HG03139 (cell line): ENCODE measurements at regions not wholly inside any gene's neighbourhood (a gene's known extent, or its start where the extent isn't known, plus 50 kb on each side); places are given as distances from the start of the nearest gene placed in this dataset.
"Not testable (repeated sequence)": the region's sequence is repeated elsewhere in the genome, so short reads cannot be mapped to it uniquely, and the experiment has no call there.

ENCODE experiments used
- ATAC-seq: cut with Tn5 transposase; IDR thresholded peaks from one replicate; pipeline ENCODE4 v1.9.1; 2021; ENCODE audit not compliant: unreplicated experiment

GRCh38 chr15:20473465-20473864, 68.1 kb downstream of the GOLGA6L6 start:
- ATAC-seq, result not testable (repeated sequence)

- ATAC-seq, result not testable (repeated sequence)
These were observed 68.6 kb downstream of the GOLGA6L6 start for GRCh38 chr15:20472983-20473382.

DNA sequence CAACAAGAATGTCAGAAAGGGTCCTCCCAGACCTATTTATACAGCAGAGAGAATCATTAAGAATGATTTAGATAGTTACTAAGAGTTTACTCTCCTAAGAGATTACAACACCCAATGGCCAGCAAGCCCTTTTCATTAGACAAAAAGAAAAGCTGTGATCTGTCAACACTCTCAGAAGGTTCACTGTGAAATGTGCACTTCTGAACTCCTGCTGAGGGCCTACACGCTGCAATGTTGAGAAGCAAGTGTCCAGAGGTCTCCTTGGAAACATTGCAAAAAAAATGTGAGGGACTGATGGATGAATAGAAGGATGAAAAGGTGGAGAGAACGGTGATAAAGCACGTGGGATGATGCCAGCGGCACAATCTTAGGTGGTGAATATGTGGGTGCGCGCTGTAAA, 70.8 kb downstream of the GOLGA6L6 start:
- ATAC-seq, result not testable (repeated sequence)

- not testable (repeated sequence) for ATAC-seq
These were observed 100.5 kb downstream of the GOLGA6L6 start for GRCh38 chr15:20441138-20441537.

- ATAC-seq, result not testable (repeated sequence)
These were observed 101.2 kb downstream of the GOLGA6L6 start for GRCh38 chr15:20440390-20440789.

DNA sequence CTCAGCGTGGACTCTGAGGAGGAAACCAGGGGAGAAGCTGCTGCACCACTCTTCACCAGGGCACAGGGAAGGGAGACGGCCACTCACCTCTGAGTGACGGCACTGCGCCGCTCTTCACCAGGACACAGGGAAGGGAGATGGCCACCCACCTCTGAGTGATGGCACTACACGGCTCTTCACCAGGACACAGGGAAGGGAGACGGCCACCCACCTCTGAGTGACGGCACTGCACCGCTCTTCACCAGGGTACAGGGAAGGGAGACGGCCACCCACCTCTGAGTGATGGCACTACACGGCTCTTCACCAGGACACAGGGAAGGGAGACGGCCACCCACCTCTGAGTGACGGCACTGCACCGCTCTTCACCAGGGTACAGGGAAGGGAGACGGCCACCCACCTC, 102.5 kb downstream of the GOLGA6L6 start:
- not testable (repeated sequence) for ATAC-seq

- not testable (repeated sequence) for ATAC-seq
These were observed 103.3 kb downstream of the GOLGA6L6 start for GRCh38 chr15:20438255-20438654.

GRCh38 chr15:20433468-20433867, 108.1 kb downstream of the GOLGA6L6 start:
- ATAC-seq, result not testable (repeated sequence)

- ATAC-seq, result not testable (repeated sequence)
These were observed 111.1 kb downstream of the GOLGA6L6 start for GRCh38 chr15:20430495-20430894.

GRCh38 chr15:20420710-20421109, 120.9 kb downstream of the GOLGA6L6 start:
- ATAC-seq, result not testable (repeated sequence)

- ATAC-seq, result not testable (repeated sequence)
These were observed 125.0 kb downstream of the GOLGA6L6 start for GRCh38 chr15:20416618-20417017.

DNA sequence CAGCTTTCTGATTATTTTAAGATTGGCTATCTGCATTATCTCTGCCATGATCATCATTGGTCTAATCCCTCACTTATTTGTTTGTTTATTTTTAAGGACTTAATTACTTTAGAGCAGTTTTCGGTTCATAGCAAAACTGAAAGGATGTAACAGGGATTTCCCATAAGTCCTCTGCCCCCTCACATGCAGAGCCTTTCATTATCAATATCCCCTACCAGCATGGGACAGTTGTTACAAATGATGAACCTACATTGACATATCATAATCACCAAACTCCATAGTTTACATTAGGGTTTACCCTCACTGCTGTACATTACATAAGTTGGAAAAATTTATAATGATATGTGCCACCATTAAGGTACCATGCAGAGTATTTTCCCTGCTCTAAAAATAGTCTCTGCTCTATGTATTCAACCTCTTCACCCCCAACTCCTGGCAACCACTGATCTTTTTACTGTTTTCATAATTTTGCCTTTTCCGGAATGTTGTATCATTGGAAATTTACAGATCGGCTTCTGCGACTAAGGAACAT, 131.9 kb downstream of the GOLGA6L6 start:
- not testable (repeated sequence) for ATAC-seq

- ATAC-seq, result no peak
These were observed 132.4 kb downstream of the GOLGA6L6 start for GRCh38 chr15:20409247-20409646.

DNA sequence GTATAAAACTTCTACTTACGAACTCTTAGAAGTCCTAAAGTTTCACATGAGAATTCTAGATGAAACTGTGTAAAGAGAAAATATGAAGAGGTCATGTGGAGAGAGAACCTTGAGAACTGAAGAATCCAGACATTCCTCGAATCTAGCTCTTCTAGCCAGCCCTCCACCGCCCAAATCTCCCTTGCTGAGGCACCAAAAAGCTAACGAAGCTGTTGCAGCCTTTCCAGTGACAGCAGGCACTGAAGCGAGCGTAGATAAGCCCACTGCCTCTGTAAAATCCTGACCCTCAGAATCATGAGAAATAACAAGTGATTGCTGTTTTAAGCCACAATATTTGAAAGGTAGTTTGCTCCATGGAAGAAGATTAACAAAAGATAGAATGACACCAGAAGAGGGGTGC, 134.0 kb downstream of the GOLGA6L6 start:
- no peak for ATAC-seq

GRCh38 chr15:20404571-20404970, 137.0 kb downstream of the GOLGA6L6 start:
- ATAC-seq, result not testable (repeated sequence)

DNA sequence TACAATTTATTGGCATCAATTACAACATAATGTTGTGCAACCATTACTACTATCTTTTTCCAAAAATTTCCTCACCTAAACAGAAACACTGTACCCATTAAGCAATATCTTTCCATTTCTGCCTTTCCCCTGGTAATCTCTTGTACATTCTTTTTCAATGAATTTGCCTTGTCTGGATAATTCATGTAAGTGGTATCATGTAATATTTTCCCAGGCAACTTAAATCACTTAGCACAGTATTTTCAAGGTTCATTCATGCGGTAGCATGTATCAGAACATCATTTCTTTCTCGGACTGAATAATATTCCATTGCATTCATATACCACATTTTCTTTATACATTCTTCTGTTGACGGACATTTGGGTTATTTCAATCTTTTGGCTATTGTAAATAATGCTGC, 139.0 kb downstream of the GOLGA6L6 start:
- ATAC-seq, result not testable (repeated sequence)

DNA sequence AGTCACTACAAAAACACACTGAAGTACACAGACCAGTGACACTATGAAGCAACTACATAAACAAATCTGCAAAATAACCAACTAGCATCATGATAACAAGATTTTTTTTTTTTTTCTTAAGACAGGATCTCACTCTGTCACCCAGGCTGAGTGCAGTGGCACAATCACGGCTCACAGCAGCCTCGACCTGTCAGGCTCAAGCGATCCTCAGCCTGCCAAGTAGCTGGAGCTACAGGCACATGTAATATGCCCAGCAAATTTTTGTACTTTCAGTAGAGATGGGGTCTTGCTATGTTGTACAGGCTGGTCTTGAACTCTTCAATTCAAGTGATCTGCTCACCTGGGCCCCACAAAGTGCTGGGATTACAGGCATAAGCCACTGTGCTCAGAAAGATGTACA, 140.5 kb downstream of the GOLGA6L6 start:
- not testable (repeated sequence) for ATAC-seq

DNA sequence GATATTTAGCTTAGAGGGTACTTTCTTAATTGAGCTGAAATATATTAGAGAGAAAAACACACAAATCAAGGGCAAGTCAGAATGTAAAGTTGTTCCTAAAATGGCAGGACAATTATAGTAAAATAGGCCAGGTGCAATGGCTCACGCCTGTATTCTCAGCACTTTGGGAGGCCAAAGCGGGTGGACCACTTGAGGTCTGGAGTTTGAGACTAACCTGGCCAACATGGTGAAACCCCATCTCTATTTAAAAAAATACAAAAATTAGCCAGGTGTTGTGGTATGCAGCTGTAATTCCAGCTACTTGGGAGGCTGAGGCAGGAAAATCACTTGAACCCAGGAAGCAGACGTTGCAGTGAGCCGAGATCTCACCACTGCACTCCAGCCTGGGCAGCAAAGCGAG, 142.9 kb downstream of the GOLGA6L6 start:
- not testable (repeated sequence) for ATAC-seq

DNA sequence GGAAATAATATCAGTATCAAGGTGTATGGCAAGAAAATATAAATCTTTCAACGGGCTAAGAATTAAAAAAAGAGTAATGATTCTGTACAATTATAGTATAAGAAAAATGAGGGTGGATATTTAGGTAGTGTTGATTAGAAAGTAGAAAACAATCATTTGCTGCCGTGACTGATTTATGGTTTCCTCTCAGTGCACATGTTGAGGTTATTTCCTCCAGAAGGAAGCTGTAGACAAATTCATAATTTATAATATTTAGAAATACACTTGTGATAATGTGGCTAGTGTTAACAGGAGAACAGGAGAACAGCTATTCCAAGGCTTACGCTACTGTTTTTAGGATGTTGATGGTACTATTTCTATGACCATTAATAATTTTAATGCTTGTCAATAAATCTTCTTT, 153.4 kb downstream of the GOLGA6L6 start:
- not testable (repeated sequence) for ATAC-seq

DNA sequence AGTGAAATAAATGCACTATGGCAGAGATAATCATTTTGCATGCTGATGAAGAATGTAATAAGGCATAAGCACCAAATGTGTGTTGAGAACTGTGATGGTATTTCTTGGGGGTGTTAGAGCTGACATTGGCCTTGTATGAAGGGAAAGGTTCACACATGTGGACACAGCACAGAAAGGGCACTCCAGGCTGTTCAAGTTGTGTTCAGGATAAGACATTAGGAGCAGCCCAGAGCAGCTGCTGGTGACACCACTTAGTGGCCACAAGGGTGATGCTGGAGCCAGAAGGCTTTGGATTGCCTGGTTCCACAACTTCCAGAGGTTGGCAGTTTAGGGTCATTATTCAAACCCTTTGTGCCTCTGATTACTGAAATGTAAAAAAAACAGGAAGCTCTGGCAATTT, 155.4 kb downstream of the GOLGA6L6 start:
- ATAC-seq, result no peak

- not testable (repeated sequence) for ATAC-seq
These were observed 161.4 kb downstream of the GOLGA6L6 start for GRCh38 chr15:20380199-20380598.

- no peak for ATAC-seq
These were observed 164.7 kb downstream of the GOLGA6L6 start for GRCh38 chr15:20376872-20377271.

DNA sequence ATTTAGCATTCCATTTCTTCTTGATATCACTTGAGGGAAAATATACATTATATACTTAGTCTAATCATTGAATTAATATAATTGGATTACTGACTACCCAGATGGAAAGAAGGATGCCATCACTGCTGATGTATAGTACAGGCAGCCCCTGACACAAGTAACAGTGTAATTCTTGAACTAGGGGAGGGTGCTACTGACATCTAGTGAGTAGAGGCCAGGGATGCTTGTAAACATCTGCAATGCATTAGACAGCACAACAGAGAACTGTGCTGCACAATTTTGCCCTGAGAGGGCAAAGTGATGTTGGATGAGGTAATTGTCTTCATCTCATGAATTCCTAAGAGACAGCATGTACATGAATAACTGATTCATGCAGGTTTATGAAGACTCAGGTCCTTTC, 169.2 kb downstream of the GOLGA6L6 start:
- not testable (repeated sequence) for ATAC-seq
